ENCODE measurements at regions not wholly inside any gene's neighbourhood (a gene's known extent, or its start where the extent isn't known, plus 50 kb on each side); places are given as distances from the start of the nearest gene placed in this dataset.

GRCh38 chr4:177171588-177171987 is 138.1 kb upstream of the NEIL3 start:
- DNase-seq (no peak), ATAC-seq (no peak)
- Histone ChIP-seq H3K9me3 (ENCODE audit: control insufficient read depth, insufficient read depth, low read length) (no peaks in the 10 kb centered on the region), H3K4me1 (ENCODE audit: control insufficient read depth, insufficient read depth, low read length) (no peaks in the 10 kb centered on the region), H3K27ac (ENCODE audit: low read length) (no peak overlapping the region), H3K36me3 (ENCODE audit: control insufficient read depth, insufficient read depth, low read length) (no peaks in the 10 kb centered on the region), H3K4me3 (ENCODE audit: low read length) (no peak overlapping the region), H3K27me3 (ENCODE audit: control insufficient read depth, insufficient read depth, low read length) (no peaks in the 10 kb centered on the region)
- H3K27ac Mint-ChIP-seq = no peak overlapping the region
- H3K27me3 Mint-ChIP-seq (ENCODE audit: low read depth in 2 of 2) = no peaks in the 10 kb centered on the region
- no peak overlapping the region for H3K4me3 Mint-ChIP-seq
- no peaks in the 10 kb centered on the region for H3K4me1 Mint-ChIP-seq
- WGBS (ENCODE audit: insufficient coverage) = 60% methylated on average over 1 of the region's 5 CpGs
- H3K9me3 Mint-ChIP-seq = no peaks in the 10 kb centered on the region
- H3K36me3 Mint-ChIP-seq = no peaks in the 10 kb centered on the region
- TF ChIP-seq, protein P1, sequence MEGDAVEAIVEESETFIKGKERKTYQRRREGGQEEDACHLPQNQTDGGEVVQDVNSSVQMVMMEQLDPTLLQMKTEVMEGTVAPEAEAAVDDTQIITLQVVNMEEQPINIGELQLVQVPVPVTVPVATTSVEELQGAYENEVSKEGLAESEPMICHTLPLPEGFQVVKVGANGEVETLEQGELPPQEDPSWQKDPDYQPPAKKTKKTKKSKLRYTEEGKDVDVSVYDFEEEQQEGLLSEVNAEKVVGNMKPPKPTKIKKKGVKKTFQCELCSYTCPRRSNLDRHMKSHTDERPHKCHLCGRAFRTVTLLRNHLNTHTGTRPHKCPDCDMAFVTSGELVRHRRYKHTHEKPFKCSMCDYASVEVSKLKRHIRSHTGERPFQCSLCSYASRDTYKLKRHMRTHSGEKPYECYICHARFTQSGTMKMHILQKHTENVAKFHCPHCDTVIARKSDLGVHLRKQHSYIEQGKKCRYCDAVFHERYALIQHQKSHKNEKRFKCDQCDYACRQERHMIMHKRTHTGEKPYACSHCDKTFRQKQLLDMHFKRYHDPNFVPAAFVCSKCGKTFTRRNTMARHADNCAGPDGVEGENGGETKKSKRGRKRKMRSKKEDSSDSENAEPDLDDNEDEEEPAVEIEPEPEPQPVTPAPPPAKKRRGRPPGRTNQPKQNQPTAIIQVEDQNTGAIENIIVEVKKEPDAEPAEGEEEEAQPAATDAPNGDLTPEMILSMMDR (IDR thresholded peaks at IDR 0.05) = no peak
- intact Hi-C loops (cut with micrococcal nuclease) = no loop called here

- H3K4me3 Mint-ChIP-seq = no peak overlapping the region
- no peak overlapping the region for H3K27ac Mint-ChIP-seq
- Histone ChIP-seq H3K4me3 (ENCODE audit: low read length) (no peak overlapping the region), H3K4me1 (ENCODE audit: control insufficient read depth, insufficient read depth, low read length) (no peaks in the 10 kb centered on the region), H3K36me3 (ENCODE audit: control insufficient read depth, insufficient read depth, low read length) (no peaks in the 10 kb centered on the region), H3K27ac (ENCODE audit: low read length) (no peak overlapping the region), H3K27me3 (ENCODE audit: control insufficient read depth, insufficient read depth, low read length) (no peaks in the 10 kb centered on the region), H3K9me3 (ENCODE audit: control insufficient read depth, insufficient read depth, low read length) (no peaks in the 10 kb centered on the region)
- H3K4me1 Mint-ChIP-seq = no peaks in the 10 kb centered on the region
- peaks cover 6 to 12% of the 10 kb centered on the region in 2 donors for H3K9me3 Mint-ChIP-seq
- WGBS (ENCODE audit: insufficient coverage) = no CpG with 5 or more reads among the region's 3 CpGs
- ATAC-seq (no peak), DNase-seq (no peak)
- TF ChIP-seq, protein P1 (IDR thresholded peaks at IDR 0.05) = no peak
- H3K27me3 Mint-ChIP-seq (ENCODE audit: low read depth in 2 of 2) = no peaks in the 10 kb centered on the region
- intact Hi-C loops (cut with micrococcal nuclease) = no loop called here
- H3K36me3 Mint-ChIP-seq = no peaks in the 10 kb centered on the region
Measured at GRCh38 chr4:177175473-177175872, 134.2 kb upstream of the NEIL3 start.

GRCh38 chr4:177177541-177178081 is 132.1 kb upstream of the NEIL3 start:
- no peaks in the 10 kb centered on the region for H3K27me3 Mint-ChIP-seq (ENCODE audit: low read depth in 2 of 2)
- peaks cover 6 to 14% of the 10 kb centered on the region in 2 donors for H3K9me3 Mint-ChIP-seq
- Histone ChIP-seq H3K27me3 (ENCODE audit: control insufficient read depth, insufficient read depth, low read length) (no peaks in the 10 kb centered on the region), H3K9me3 (ENCODE audit: control insufficient read depth, insufficient read depth, low read length) (no peaks in the 10 kb centered on the region), H3K36me3 (ENCODE audit: control insufficient read depth, insufficient read depth, low read length) (no peaks in the 10 kb centered on the region), H3K4me1 (ENCODE audit: control insufficient read depth, insufficient read depth, low read length) (no peaks in the 10 kb centered on the region), H3K27ac (ENCODE audit: low read length) (no peak overlapping the region), H3K4me3 (ENCODE audit: low read length) (no peak overlapping the region)
- intact Hi-C loops (cut with micrococcal nuclease) = no loop called here
- no peaks in the 10 kb centered on the region for H3K4me1 Mint-ChIP-seq
- H3K36me3 Mint-ChIP-seq = no peaks in the 10 kb centered on the region
- no peak overlapping the region for H3K4me3 Mint-ChIP-seq
- TF ChIP-seq, protein P1 (IDR thresholded peaks at IDR 0.05) = no peak
- no peak overlapping the region for H3K27ac Mint-ChIP-seq
- 87% methylated on average over 1 of the region's 1 CpG for WGBS (ENCODE audit: insufficient coverage)
- DNase-seq (no peak), ATAC-seq (no peak)

DNA sequence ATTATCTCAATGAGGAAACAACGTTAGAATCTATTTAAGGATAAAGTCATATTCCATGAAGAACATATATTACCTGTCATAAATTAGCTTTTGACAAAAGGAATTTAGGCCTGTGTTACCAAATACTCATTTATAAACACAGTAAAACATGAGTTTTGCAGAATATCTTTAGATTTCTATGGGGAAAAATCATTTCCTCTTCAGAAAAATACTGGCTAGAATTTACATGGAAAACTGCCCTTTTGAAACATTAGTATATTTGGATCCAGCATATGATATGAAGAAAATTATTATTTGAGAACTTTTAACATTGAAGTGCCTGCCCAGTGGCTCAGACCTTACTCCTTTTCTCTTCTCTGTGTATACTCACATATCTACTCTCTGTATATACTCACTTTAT is 131.4 kb upstream of the NEIL3 start:
- WGBS (ENCODE audit: insufficient coverage) = no CpG with 5 or more reads among the region's 1 CpG
- Mint-ChIP-seq H3K27ac (no peak overlapping the region), H3K9me3 (peaks cover 6 to 14% of the 10 kb centered on the region in 2 donors), H3K27me3 (ENCODE audit: low read depth in 2 of 2) (no peaks in the 10 kb centered on the region), H3K4me3 (no peak overlapping the region), H3K4me1 (no peaks in the 10 kb centered on the region), H3K36me3 (no peaks in the 10 kb centered on the region)
- no peaks in the 10 kb centered on the region for H3K36me3 ChIP-seq (ENCODE audit: control insufficient read depth, insufficient read depth, low read length)
- ATAC-seq = no peak
- TF ChIP-seq, protein P1 (IDR thresholded peaks at IDR 0.05) = no peak
- no peaks in the 10 kb centered on the region for H3K4me1 ChIP-seq (ENCODE audit: control insufficient read depth, insufficient read depth, low read length)
- no peaks in the 10 kb centered on the region for H3K27me3 ChIP-seq (ENCODE audit: control insufficient read depth, insufficient read depth, low read length)
- DNase-seq = no peak
- H3K9me3 ChIP-seq (ENCODE audit: control insufficient read depth, insufficient read depth, low read length) = no peaks in the 10 kb centered on the region
- H3K27ac ChIP-seq (ENCODE audit: low read length) = no peak overlapping the region
- H3K4me3 ChIP-seq (ENCODE audit: low read length) = no peak overlapping the region
- intact Hi-C loops (cut with micrococcal nuclease) = no loop called here

Measured in natural killer cell (primary cell).